Mesodermal cell (in vitro differentiated cells): ENCODE measurements at regions not wholly inside any gene's neighbourhood (a gene's known extent, or its start where the extent isn't known, plus 50 kb on each side); places are given as distances from the start of the nearest gene placed in this dataset.

Source experiments
- H3K27ac ChIP-seq: 2 replicates; pipeline ENCODE4 v1.7.0; 2013; ENCODE audit warnings: mild to moderate bottlenecking, low read depth, low read length, moderate library complexity; ENCODE audit not compliant: severe bottlenecking
- H3K36me3 ChIP-seq: 2 replicates; pipeline ENCODE4 v1.7.1; 2013; ENCODE audit warnings: mild to moderate bottlenecking, low read length, moderate library complexity; ENCODE audit not compliant: control insufficient read depth, insufficient read depth
- H3K4me1 ChIP-seq: one replicate; pipeline ENCODE4 v1.7.1; 2013; ENCODE audit warnings: mild to moderate bottlenecking, low read length; ENCODE audit not compliant: insufficient read depth, control insufficient read depth, poor library complexity, severe bottlenecking
- H3K4me3 ChIP-seq: 2 replicates; pipeline ENCODE4 v1.7.0; 2013; ENCODE audit warnings: low read length, control low read depth, mild to moderate bottlenecking; ENCODE audit not compliant: insufficient read depth, poor library complexity, severe bottlenecking; ENCODE audit errors: extremely low read depth
- H3K9me3 ChIP-seq: 2 replicates; pipeline ENCODE4 v1.7.1; 2013; ENCODE audit warnings: mild to moderate bottlenecking, low read length, moderate library complexity; ENCODE audit not compliant: control insufficient read depth
- WGBS, 2 experiments: methylation state at CpG; one replicate each; pipeline ENCODE4 v1.1.5; 2013; ENCODE audit warnings: missing lambda C conversion rate in 2 of 2; ENCODE audit not compliant: insufficient coverage in 2 of 2; 5-methylcytosine and 5-hydroxymethylcytosine counted together

GRCh38 chr9:13520069-13520468, 240.6 kb upstream of the MPDZ start:
- Histone ChIP-seq H3K9me3 (no peaks in the 10 kb centered on the region), H3K4me1 (no peaks in the 10 kb centered on the region), H3K27ac (no peak overlapping the region), H3K36me3 (no peaks in the 10 kb centered on the region), H3K4me3 (no peak overlapping the region)
- WGBS, 2 experiments, result no CpG with 5 or more reads among the region's 2 CpGs

GRCh38 chr9:13513716-13514444, 234.4 kb upstream of the MPDZ start:
- Histone ChIP-seq H3K9me3 (no peaks in the 10 kb centered on the region), H3K36me3 (no peaks in the 10 kb centered on the region), H3K4me3 (no peak overlapping the region), H3K4me1 (no peaks in the 10 kb centered on the region), H3K27ac (peak overlapping the region; percentile 60)
- 68 to 73% methylated on average over 12 to 13 of the region's 16 CpGs for WGBS, 2 experiments

GRCh38 chr9:13513286-13513685, 233.8 kb upstream of the MPDZ start:
- H3K36me3 ChIP-seq, result no peaks in the 10 kb centered on the region
- H3K4me1 ChIP-seq, result no peaks in the 10 kb centered on the region
- H3K9me3 ChIP-seq, result no peaks in the 10 kb centered on the region
- H3K27ac ChIP-seq, result no peak overlapping the region
- H3K4me3 ChIP-seq, result no peak overlapping the region
- WGBS, 2 experiments, result 80% methylated on average over 3 of the region's 6 CpGs; no CpG with 5 or more reads in 1 of the 2 experiments

- H3K4me3 ChIP-seq, result no peak overlapping the region
- H3K9me3 ChIP-seq, result no peaks in the 10 kb centered on the region
- H3K27ac ChIP-seq, result no peak overlapping the region
- no peaks in the 10 kb centered on the region for H3K4me1 ChIP-seq
- no peaks in the 10 kb centered on the region for H3K36me3 ChIP-seq
Measured at GRCh38 chr9:13508681-13509080, 229.2 kb upstream of the MPDZ start.

- no peak overlapping the region for H3K4me3 ChIP-seq
- WGBS, 2 experiments, result no CpG with 5 or more reads among the region's 2 CpGs
- no peaks in the 10 kb centered on the region for H3K9me3 ChIP-seq
Measured at GRCh38 chr9:13508086-13508485, 228.6 kb upstream of the MPDZ start.

GRCh38 chr9:13505797-13506196, 226.3 kb upstream of the MPDZ start:
- Histone ChIP-seq H3K4me3 (no peak overlapping the region), H3K4me1 (no peaks in the 10 kb centered on the region), H3K27ac (no peak overlapping the region), H3K9me3 (no peaks in the 10 kb centered on the region), H3K36me3 (no peaks in the 10 kb centered on the region)
- WGBS, 2 experiments, result 88% methylated on average over 1 of the region's 3 CpGs; no CpG with 5 or more reads in 1 of the 2 experiments

More at GRCh38 chr9:13508086-13508485, 228.6 kb upstream of the MPDZ start:
- Histone ChIP-seq H3K36me3 (no peaks in the 10 kb centered on the region), H3K4me1 (no peaks in the 10 kb centered on the region), H3K27ac (no peak overlapping the region)

GRCh38 chr9:13503599-13503998, 224.1 kb upstream of the MPDZ start:
- no peaks in the 10 kb centered on the region for H3K4me1 ChIP-seq
- 93 to 100% methylated on average over 1 of the region's 2 CpGs for WGBS, 2 experiments

GRCh38 chr9:13502484-13502883, 223.0 kb upstream of the MPDZ start:
- H3K4me3 ChIP-seq, result no peak overlapping the region
- WGBS, 2 experiments, result 88 to 91% methylated on average over 4 to 5 of the region's 6 CpGs
- H3K27ac ChIP-seq, result no peak overlapping the region
- H3K36me3 ChIP-seq, result no peaks in the 10 kb centered on the region
- H3K4me1 ChIP-seq, result no peaks in the 10 kb centered on the region
- H3K9me3 ChIP-seq, result no peaks in the 10 kb centered on the region

More at GRCh38 chr9:13503599-13503998, 224.1 kb upstream of the MPDZ start:
- H3K36me3 ChIP-seq, result no peaks in the 10 kb centered on the region
- no peak overlapping the region for H3K27ac ChIP-seq
- H3K4me3 ChIP-seq, result no peak overlapping the region
- no peaks in the 10 kb centered on the region for H3K9me3 ChIP-seq

- Histone ChIP-seq H3K4me1 (no peaks in the 10 kb centered on the region), H3K9me3 (no peaks in the 10 kb centered on the region), H3K27ac (no peak overlapping the region), H3K36me3 (no peaks in the 10 kb centered on the region), H3K4me3 (no peak overlapping the region)
- 100% methylated on average over 1 of the region's 1 CpG for WGBS, 2 experiments
Measured at GRCh38 chr9:13501018-13501417, 221.5 kb upstream of the MPDZ start.

GRCh38 chr9:13500034-13500433, 220.5 kb upstream of the MPDZ start:
- H3K4me1 ChIP-seq, result no peaks in the 10 kb centered on the region
- H3K4me3 ChIP-seq, result no peak overlapping the region
- H3K36me3 ChIP-seq, result no peaks in the 10 kb centered on the region
- 67% methylated on average over 1 of the region's 1 CpG; no CpG with 5 or more reads in 1 of the 2 experiments for WGBS, 2 experiments
- H3K27ac ChIP-seq, result no peak overlapping the region
- no peaks in the 10 kb centered on the region for H3K9me3 ChIP-seq

- Histone ChIP-seq H3K4me1 (no peaks in the 10 kb centered on the region), H3K4me3 (no peak overlapping the region), H3K27ac (no peak overlapping the region), H3K9me3 (no peaks in the 10 kb centered on the region), H3K36me3 (no peaks in the 10 kb centered on the region)
- WGBS, 2 experiments, result 76% methylated on average over 2 of the region's 3 CpGs; no CpG with 5 or more reads in 1 of the 2 experiments
Measured at GRCh38 chr9:13493697-13494096, 214.2 kb upstream of the MPDZ start.
